ENCODE measurements at regions not wholly inside any gene's neighbourhood (a gene's known extent, or its start where the extent isn't known, plus 50 kb on each side); places are given as distances from the start of the nearest gene placed in this dataset. TPM values are rescaled to one million over a fixed set of nuclear protein-coding genes. Genes with fewer than 3 reads are reported as not detected.

- Histone ChIP-seq H3K4me3 (no peak overlapping the region), H3K79me2 (replicated peaks; ENCODE audit: insufficient read depth) (no peaks in the 10 kb centered on the region), H3K27ac (ENCODE audit: low read depth) (no peak overlapping the region), H3K27me3 (ENCODE audit: insufficient read depth) (no peaks in the 10 kb centered on the region), H3K36me3 (ENCODE audit: insufficient read depth) (no peaks in the 10 kb centered on the region), H3K4me1 (ENCODE audit: insufficient read depth) (no peaks in the 10 kb centered on the region), H3F3A (replicated peaks; ENCODE audit: low read depth) (no peaks in the 10 kb centered on the region), H4K20me1 (replicated peaks; ENCODE audit: insufficient read depth) (no peaks in the 10 kb centered on the region), H3K9me2 (ENCODE audit: insufficient read depth) (no peaks in the 10 kb centered on the region; the same call in 1 of the 2 replicates), H3K4me2 (no peak overlapping the region), H2AFZ (peak overlapping the region; percentile 76; the same call in 1 of the 2 replicates)
- H3K4me3 Mint-ChIP-seq, result no peak overlapping the region
- H3K27me3 Mint-ChIP-seq (ENCODE audit: insufficient read depth, low read depth, poor library complexity), result no peaks in the 10 kb centered on the region
- TF ChIP-seq POLR2AphosphoS5 (IDR thresholded peaks at IDR 0.05; ENCODE audit: low read depth), result no peak
- no peak for DNase-seq (ENCODE audit: low spot score)
- ATAC-seq, result no peak
- no peak overlapping the region for H3K27ac Mint-ChIP-seq
- peaks cover 4% of the 10 kb centered on the region; the same call in 2 of the 3 replicates for H3K36me3 Mint-ChIP-seq (ENCODE audit: low read depth)
- H3K9me3 Mint-ChIP-seq, result peaks cover 7% of the 10 kb centered on the region; the same call in 2 of the 3 replicates
- H3K4me1 Mint-ChIP-seq, result peaks cover 3% of the 10 kb centered on the region; the same call in 2 of the 3 replicates
Observed at GRCh38 chr6:4185419-4185818, 50.0 kb upstream of the ECI2 start.

Small RNA genes lying in the stretch of these regions (small RNA-seq; reads per million reads assigned to genes)
- gene AL133393.1 (ENCODE audit: low replicate concordance), result not detected
- gene RNA5SP202 (ENCODE audit: low replicate concordance), result 2.5 reads per million, percentile 85 among the genes with 10 or more reads in this experiment

Data from GM23338 (cell line).